HepG2 (cell line): ENCODE measurements at regions not wholly inside any gene's neighbourhood (a gene's known extent, or its start where the extent isn't known, plus 50 kb on each side); places are given as distances from the start of the nearest gene placed in this dataset.

Experiments used
- ATF2 ChIP-seq: sonication (generic); formaldehyde crosslinking; IDR thresholded peaks from 2 replicates; pipeline ENCODE4 v1.4.0; 2020; ENCODE audit warnings: missing genetic modification reagents
- CBFB ChIP-seq: sonication (generic); formaldehyde crosslinking; IDR thresholded peaks from 2 replicates; pipeline ENCODE4 v1.4.0; 2020; ENCODE audit warnings: missing genetic modification reagents
- CHD4 ChIP-seq: fragments of 200-600 bp; sonication (generic); IDR thresholded peaks from 2 replicates; pipeline ENCODE4 v1.7.0; 2017; ENCODE audit warnings: mild to moderate bottlenecking, low read length, borderline replicate concordance
- DDIT3 ChIP-seq: sonication (generic); formaldehyde crosslinking; IDR thresholded peaks from 2 replicates; pipeline ENCODE4 v1.4.0; 2020; ENCODE audit warnings: mild to moderate bottlenecking, missing genetic modification reagents
- ELF1 ChIP-seq: sonication (generic); formaldehyde crosslinking; IDR thresholded peaks from 2 replicates; pipeline ENCODE4 v1.4.0; 2020; ENCODE audit warnings: missing genetic modification reagents
- ERF ChIP-seq: IDR thresholded peaks from 2 replicates; pipeline ENCODE4 v1.6.1; 2018; ENCODE audit warnings: missing biosample characterization, missing genetic modification reagents
- GATAD1 ChIP-seq: IDR thresholded peaks from 2 replicates; pipeline ENCODE4 v1.6.1; 2016; ENCODE audit warnings: missing genetic modification reagents, missing compliant biosample characterization
- GATAD2A ChIP-seq: IDR thresholded peaks from 2 replicates; pipeline ENCODE4 v1.6.1; 2016
- HDAC2 ChIP-seq: sonication (generic); formaldehyde crosslinking; IDR thresholded peaks from 2 replicates; pipeline ENCODE4 v1.4.0; 2020; ENCODE audit warnings: missing genetic modification reagents
- IRF2 ChIP-seq: IDR thresholded peaks from 2 replicates; pipeline ENCODE4 v1.6.1; 2018; ENCODE audit warnings: missing genetic modification reagents, missing compliant biosample characterization
- KDM2A ChIP-seq: sonication (generic); formaldehyde crosslinking; IDR thresholded peaks from 2 replicates; pipeline ENCODE4 v1.4.0; 2020; ENCODE audit warnings: low read depth, missing genetic modification reagents, borderline replicate concordance
- NAIF1 ChIP-seq: sonication (generic); formaldehyde crosslinking; IDR thresholded peaks from 2 replicates; pipeline ENCODE4 v1.5.0; 2020; ENCODE audit warnings: mild to moderate bottlenecking, missing genetic modification reagents, borderline replicate concordance
- NFIC ChIP-seq: IDR thresholded peaks from 2 replicates; pipeline ENCODE4 v1.6.1; 2012; ENCODE audit warnings: mild to moderate bottlenecking, low read length, inconsistent platforms
- PHF8 ChIP-seq: sonication (generic); formaldehyde crosslinking; IDR thresholded peaks from 2 replicates; pipeline ENCODE4 v1.5.0; 2020; ENCODE audit warnings: missing genetic modification reagents
- PPARG ChIP-seq: conservative IDR thresholded peaks from 2 replicates; pipeline ENCODE4 v1.6.1; 2016; ENCODE audit warnings: missing biosample characterization, missing genetic modification reagents
- REPIN1 ChIP-seq: sonication (generic); formaldehyde crosslinking; IDR thresholded peaks from 2 replicates; pipeline ENCODE4 v1.8.0; 2022; ENCODE audit warnings: missing genetic modification reagents, low read depth, mild to moderate bottlenecking, borderline replicate concordance
- SP140L ChIP-seq: sonication (generic); formaldehyde crosslinking; IDR thresholded peaks from 2 replicates; pipeline ENCODE4 v1.4.0; 2020; ENCODE audit warnings: missing genetic modification reagents, borderline replicate concordance
- STAT6 ChIP-seq: sonication (generic); formaldehyde crosslinking; IDR thresholded peaks from 2 replicates; pipeline ENCODE4 v1.4.0; 2020; ENCODE audit warnings: missing genetic modification reagents, mild to moderate bottlenecking, borderline replicate concordance
- XRCC5 ChIP-seq: fragments of 200-400 bp; formaldehyde crosslinking; optimal IDR thresholded peaks from 2 replicates; pipeline ENCODE3; 2017; ENCODE audit warnings: mild to moderate bottlenecking, low read length
- ZBTB49 ChIP-seq: sonication (generic); formaldehyde crosslinking; IDR thresholded peaks from 2 replicates; pipeline ENCODE4 v1.4.0; 2020; ENCODE audit warnings: missing genetic modification reagents, borderline replicate concordance
- ZFX ChIP-seq: sonication (generic); formaldehyde crosslinking; IDR thresholded peaks from 2 replicates; pipeline ENCODE4 v1.4.0; 2020; ENCODE audit warnings: mild to moderate bottlenecking, low read depth, missing genetic modification reagents, moderate library complexity
- ZNF124 ChIP-seq: sonication (generic); formaldehyde crosslinking; IDR thresholded peaks from 2 replicates; pipeline ENCODE4 v1.4.0; 2020; ENCODE audit warnings: missing genetic modification reagents
- ZNF484 ChIP-seq: sonication (generic); formaldehyde crosslinking; IDR thresholded peaks from 2 replicates; pipeline ENCODE4 v1.5.1; 2020; ENCODE audit warnings: mild to moderate bottlenecking, low read depth, missing genetic modification reagents, borderline replicate concordance
- ZNF781 ChIP-seq: sonication (generic); formaldehyde crosslinking; IDR thresholded peaks from 2 replicates; pipeline ENCODE4 v1.5.1; 2020; ENCODE audit warnings: borderline replicate concordance, mild to moderate bottlenecking, missing genetic modification reagents; ENCODE audit errors: not compliant biosample characterization

GRCh38 chr6:28789553-28790083 lies 134.2 kb downstream of the TRIM27 start (continued):
- TF ChIP-seq PPARG (CRISPR knock-in tag) (0 out of 2 replicates have a peak, but pooled peaks have one; percentile 19), XRCC5 (peak; percentile 33), HDAC2 (CRISPR knock-in tag) (0 out of 2 replicates have a peak, but pooled peaks have one; percentile 48), DDIT3 (CRISPR knock-in tag) (no peak), CBFB (0 out of 2 replicates have a peak, but pooled peaks have one; percentile 34), ELF1 (CRISPR knock-in tag) (peak; percentile 59; the same call in 1 of the 2 replicates), ATF2 (CRISPR knock-in tag) (0 out of 2 replicates have a peak, but pooled peaks have one; percentile 32), ZNF124 (CRISPR knock-in tag) (0 out of 2 replicates have a peak, but pooled peaks have one; percentile 59), GATAD1 (CRISPR knock-in tag) (0 out of 2 replicates have a peak, but pooled peaks have one; percentile 26), REPIN1 (0 out of 2 replicates have a peak, but pooled peaks have one; percentile 17), NFIC (0 out of 2 replicates have a peak, but pooled peaks have one; percentile 45), ZBTB49 (no peak), CHD4 (peak; percentile 35; the same call in 1 of the 2 replicates), GATAD2A (peak; percentile 65; the same call in 1 of the 2 replicates), STAT6 (CRISPR knock-in tag) (no peak), ZNF484 (no peak), ZFX (0 out of 2 replicates have a peak, but pooled peaks have one; percentile 8), SP140L (CRISPR knock-in tag) (0 out of 2 replicates have a peak, but pooled peaks have one; percentile 80), PHF8 (0 out of 2 replicates have a peak, but pooled peaks have one; percentile 32), IRF2 (CRISPR knock-in tag) (peak; percentile 67; the same call in 1 of the 2 replicates), ERF (CRISPR knock-in tag) (0 out of 2 replicates have a peak, but pooled peaks have one; percentile 31), KDM2A (CRISPR knock-in tag) (peak; percentile 41; the same call in 1 of the 2 replicates), ZNF781 (peak; percentile 49), NAIF1 (0 out of 2 replicates have a peak, but pooled peaks have one; percentile 42)
